IMR-90 (cell line): ENCODE measurements at regions not wholly inside any gene's neighbourhood (a gene's known extent, or its start where the extent isn't known, plus 50 kb on each side); places are given as distances from the start of the nearest gene placed in this dataset.

ENCODE experiments used
- ATAC-seq: fragments of 200-7000 bp; cut with Tn5 transposase; 2 replicates; pipeline ENCODE4 v1.9.1; 2020; ENCODE audit warnings: low read depth, mild to moderate bottlenecking, moderate library complexity
- BruUV-seq: library from RNA; stranded (reverse); fragments of 400-500 nt; replicated peaks from 2 replicates; lab custom pipeline; 2021; lab: Mats Ljungman, UMichigan
- CTCF ChIA-PET: fragments of 300-600 bp; formaldehyde crosslinking; extraction: SDS; loops from one replicate; lab custom pipeline; 2021; ENCODE audit warnings: antibody characterized with exemption; lab: Yijun Ruan, JAX
- POLR2A ChIA-PET: fragments of 300-600 bp; sonication (Branson Sonifier 250); formaldehyde crosslinking; loops from one replicate; lab custom pipeline; 2022; ENCODE audit warnings: antibody characterized with exemption; ENCODE audit not compliant: unreplicated experiment; lab: Charles Lee
- DNase-seq: peaks from one replicate; pipeline ENCODE4 v3.0.0; 2013
- H2AFZ ChIP-seq: replicated peaks from 2 replicates; pipeline ENCODE3; 2013; ENCODE audit warnings: low read length, mild to moderate bottlenecking; ENCODE audit not compliant: poor library complexity
- H2AK5ac ChIP-seq: 2 replicates; pipeline ENCODE4 v1.6.1; 2013; ENCODE audit warnings: low read depth, low read length, inconsistent platforms
- H2AK9ac ChIP-seq: replicated peaks from 2 replicates; pipeline ENCODE3; 2013; ENCODE audit warnings: mild to moderate bottlenecking, low read depth, low read length, moderate library complexity; ENCODE audit not compliant: poor library complexity
- H2BK120ac ChIP-seq: 2 replicates; pipeline ENCODE4 v1.6.1; 2013; ENCODE audit warnings: low read depth, low read length, inconsistent platforms
- H2BK15ac ChIP-seq: 3 replicates; pipeline ENCODE4 v1.6.1; 2013; ENCODE audit warnings: low read depth, low read length, inconsistent platforms
- H2BK20ac ChIP-seq: 2 replicates; pipeline ENCODE4 v1.6.1; 2013; ENCODE audit warnings: low read depth, mild to moderate bottlenecking, inconsistent platforms, low read length, moderate library complexity
- H2BK5ac ChIP-seq: 2 replicates; pipeline ENCODE4 v1.6.1; 2013; ENCODE audit warnings: mild to moderate bottlenecking, low read depth, low read length, inconsistent platforms; ENCODE audit not compliant: poor library complexity, severe bottlenecking
- H3K14ac ChIP-seq: replicated peaks from 2 replicates; pipeline ENCODE4 v1.6.1; 2013; ENCODE audit warnings: low read depth, low read length, inconsistent platforms
- H3K18ac ChIP-seq: 2 replicates; pipeline ENCODE4 v1.6.1; 2013; ENCODE audit warnings: low read depth, low read length, control low read depth
- H3K23ac ChIP-seq: 2 replicates; pipeline ENCODE4 v1.6.1; 2013; ENCODE audit warnings: low read depth, low read length, inconsistent platforms
- H3K27ac ChIP-seq: 2 replicates; pipeline ENCODE4 v1.5.1; 2013; ENCODE audit warnings: mild to moderate bottlenecking, control low read depth, low read length; ENCODE audit not compliant: insufficient read depth
- H3K27me3 ChIP-seq: 2 replicates; pipeline ENCODE4 v1.6.1; 2013; ENCODE audit warnings: low read length; ENCODE audit not compliant: control insufficient read depth, insufficient read depth
- H3K36me3 ChIP-seq: 2 replicates; pipeline ENCODE4 v1.6.1; 2013; ENCODE audit warnings: low read length, mixed read lengths; ENCODE audit not compliant: control insufficient read depth, insufficient read depth
- H3K4ac ChIP-seq: 2 replicates; pipeline ENCODE4 v1.6.1; 2013; ENCODE audit warnings: low read depth, low read length, inconsistent platforms
- H3K4me1 ChIP-seq: 2 replicates; pipeline ENCODE4 v1.6.1; 2013; ENCODE audit warnings: low read length, mixed read lengths; ENCODE audit not compliant: control insufficient read depth, insufficient read depth
- H3K4me2 ChIP-seq: 2 replicates; pipeline ENCODE4 v1.6.1; 2013; ENCODE audit warnings: low read depth, mild to moderate bottlenecking, control low read depth, low read length, moderate library complexity
- H3K4me3 ChIP-seq: 2 replicates; pipeline ENCODE4 v1.5.1; 2013; ENCODE audit warnings: low read depth, mild to moderate bottlenecking, control low read depth, low read length, moderate library complexity; ENCODE audit not compliant: insufficient read depth
- H3K56ac ChIP-seq: 2 replicates; pipeline ENCODE4 v1.6.1; 2013; ENCODE audit warnings: low read length, inconsistent platforms; ENCODE audit not compliant: insufficient read depth; ENCODE audit errors: extremely low read depth
- H3K79me1 ChIP-seq, 2 experiments: 2 replicates each; pipeline ENCODE4 v1.6.1; 2013; ENCODE audit warnings: low read length in 2 of 2, inconsistent platforms in 1 of 2, low read depth in 1 of 2
- H3K9ac ChIP-seq: 2 replicates; pipeline ENCODE4 v1.6.1; 2013; ENCODE audit warnings: low read depth, low read length, control low read depth
- H3K9me1 ChIP-seq: 2 replicates; pipeline ENCODE4 v1.6.1; 2013; ENCODE audit warnings: low read length, inconsistent platforms; ENCODE audit not compliant: insufficient read depth
- H3K9me3 ChIP-seq: 2 replicates; pipeline ENCODE4 v1.6.1; 2013; ENCODE audit warnings: low read length; ENCODE audit not compliant: control insufficient read depth, insufficient read depth
- H4K20me1 ChIP-seq: 2 replicates; pipeline ENCODE4 v1.6.1; 2013; ENCODE audit warnings: low read length, inconsistent platforms; ENCODE audit not compliant: insufficient read depth
- H4K5ac ChIP-seq: 2 replicates; pipeline ENCODE4 v1.6.1; 2013; ENCODE audit warnings: mild to moderate bottlenecking, low read depth, low read length, control low read depth
- H4K8ac ChIP-seq, 2 experiments: 2 replicates each; pipeline ENCODE4 v1.6.1; 2013; ENCODE audit warnings: low read depth in 2 of 2, low read length in 2 of 2, control low read depth in 1 of 2, inconsistent platforms in 1 of 2
- H4K91ac ChIP-seq: 2 replicates; pipeline ENCODE4 v1.6.1; 2013; ENCODE audit warnings: low read depth, low read length, inconsistent platforms; ENCODE audit not compliant: insufficient read depth
- CTCF ChIP-seq: conservative IDR thresholded peaks from 2 replicates; pipeline ENCODE4 v1.5.1; 2012; ENCODE audit warnings: mild to moderate bottlenecking, low read depth, low read length, improper control_type of control experiment
- FOS ChIP-seq: fragments of 150-350 bp; IDR thresholded peaks from 2 replicates; pipeline ENCODE4 v1.6.1; 2016; ENCODE audit warnings: low read depth, low read length
- MAFK ChIP-seq: IDR thresholded peaks from 2 replicates; pipeline ENCODE4 v1.6.1; 2012; ENCODE audit warnings: low read depth, low read length, improper control_type of control experiment
- MAZ ChIP-seq: IDR thresholded peaks from 2 replicates; pipeline ENCODE4 v1.6.1; 2012; ENCODE audit warnings: low read depth, mild to moderate bottlenecking, low read length, improper control_type of control experiment, moderate library complexity, borderline replicate concordance
- RFX5 ChIP-seq: IDR thresholded peaks from 2 replicates; pipeline ENCODE4 v1.8.0; 2012; ENCODE audit warnings: low read depth, mild to moderate bottlenecking, low read length, moderate library complexity
- WGBS, 2 experiments: methylation state at CpG; one replicate each; pipeline versions ENCODE4 v1.1.5 to v1.1.7; 2013; ENCODE audit warnings: missing lambda C conversion rate in 2 of 2; ENCODE audit not compliant: insufficient read length in 1 of 2; ENCODE audit errors: extremely low coverage in 2 of 2; 5-methylcytosine and 5-hydroxymethylcytosine counted together
- dilution Hi-C: fragments of 300-500 bp; cut with HindIII; formaldehyde crosslinking; loops from one replicate; pipeline ENCODE4 v1.14.3; 2018; ENCODE audit warnings: low sequenced_read_pairs; ENCODE audit not compliant: unreplicated experiment
- in situ Hi-C: fragments of 300-500 bp; cut with MboI; formaldehyde crosslinking; loops from 3 replicates; pipeline ENCODE4 v1.14.3; 2019; ENCODE audit warnings: low sequenced_read_pairs, inconsistent platforms, mixed read lengths
- intact Hi-C: fragments of 100-400 bp; cut with micrococcal nuclease; formaldehyde crosslinking; loops from 2 replicates; pipeline ENCODE4 v1.10.0; 2022

DNA sequence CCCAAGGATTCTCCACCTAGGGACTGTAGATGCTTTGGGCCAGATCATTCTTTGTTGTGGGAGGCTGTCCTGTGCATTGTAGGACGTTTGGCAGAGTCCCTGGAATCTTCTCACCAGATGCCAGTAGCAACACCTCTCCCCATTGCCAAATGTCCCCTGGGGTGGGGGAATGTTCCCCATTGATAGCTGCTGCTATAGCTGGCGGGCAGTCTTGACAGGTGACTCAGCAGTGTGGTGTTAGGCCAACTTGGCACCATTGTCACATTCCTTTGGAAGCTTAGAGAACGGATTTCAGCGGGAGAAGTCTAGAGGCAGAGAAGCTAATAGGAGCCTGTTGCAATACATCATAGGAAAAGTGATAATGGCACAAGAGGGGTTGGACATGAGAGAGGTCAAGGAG is 495.7 kb upstream of the SMIM21 start:
- Histone ChIP-seq H3K18ac (no peak overlapping the region), H3K9me3 (peaks cover 4% of the 10 kb centered on the region; the same call in 1 of the 2 replicates), H3K9ac (no peak overlapping the region), H2BK20ac (no peak overlapping the region), H3K4me3 (no peak overlapping the region), H3K4me1 (no peaks in the 10 kb centered on the region), H3K27ac (no peak overlapping the region), H2AK5ac (no peak overlapping the region), H4K20me1 (no peaks in the 10 kb centered on the region), H3K9me1 (no peaks in the 10 kb centered on the region), H3K14ac (no peak overlapping the region), H4K91ac (no peak overlapping the region), H2AFZ (no peak overlapping the region), H4K5ac (no peak overlapping the region), H2BK5ac (no peak overlapping the region), H4K8ac (no peak overlapping the region), H3K36me3 (no peaks in the 10 kb centered on the region), H3K27me3 (no peaks in the 10 kb centered on the region), H3K4me2 (no peak overlapping the region), H2BK120ac (no peak overlapping the region), H3K4ac (no peak overlapping the region), H3K56ac (no peak overlapping the region), H2BK15ac (no peak overlapping the region), H2AK9ac (no peak overlapping the region), H3K23ac (no peak overlapping the region), H3K79me1 (no peaks in the 10 kb centered on the region)
- DNase-seq (peak; percentile 1), ATAC-seq (no peak)
- ChIA-PET CTCF (no interaction called here), POLR2A (no interaction called here)
- intact Hi-C loops = no loop called here
- TF ChIP-seq FOS = no peak
- no peak for TF ChIP-seq MAFK
- no peak for TF ChIP-seq MAZ
- no peak for TF ChIP-seq CTCF
- TF ChIP-seq RFX5 = no peak
- BruUV-seq = no TSS peak
- 0% methylated on average over 2 of the region's 4 CpGs; no CpG with 5 or more reads in 1 of the 2 experiments for WGBS, 2 experiments
- dilution Hi-C loops = no loop called here
- in situ Hi-C loops = no loop called here
